DND-41 (cell line): ENCODE measurements at regions not wholly inside any gene's neighbourhood (a gene's known extent, or its start where the extent isn't known, plus 50 kb on each side); places are given as distances from the start of the nearest gene placed in this dataset.
"Not testable (repeated sequence)": the region's sequence is repeated elsewhere in the genome, so short reads cannot be mapped to it uniquely, and the experiment has no call there.

Experiments
- ATAC-seq: fragments of 200-7000 bp; cut with Tn5 transposase; 3 replicates; pipeline ENCODE4 v1.9.1; 2021; ENCODE audit warnings: low read depth; ENCODE audit not compliant: insufficient read depth
- DNase-seq: peaks from one replicate; pipeline ENCODE4 v3.0.0-alpha.2; 2020
- H2AFZ ChIP-seq: 2 replicates; pipeline ENCODE4 v1.6.0; 2012; ENCODE audit warnings: low read depth, low read length
- H3K27ac ChIP-seq: 2 replicates; pipeline ENCODE4 v1.5.1; 2012; ENCODE audit warnings: low read length, inconsistent platforms
- H3K27me3 ChIP-seq: fragments of 200-600 bp; sonication (generic); 2 replicates; pipeline ENCODE4 v1.6.0; 2012; ENCODE audit warnings: low read length, mild to moderate bottlenecking, inconsistent platforms; ENCODE audit not compliant: insufficient read depth, poor library complexity
- H3K36me3 ChIP-seq: 2 replicates; pipeline ENCODE4 v1.5.1; 2012; ENCODE audit warnings: low read length, inconsistent platforms; ENCODE audit not compliant: insufficient read depth
- H3K4me1 ChIP-seq: 2 replicates; pipeline ENCODE4 v1.5.1; 2012; ENCODE audit warnings: mild to moderate bottlenecking, low read length; ENCODE audit not compliant: insufficient read depth
- H3K4me2 ChIP-seq: 2 replicates; pipeline ENCODE4 v1.6.0; 2012; ENCODE audit warnings: mild to moderate bottlenecking, moderate library complexity, low read length, inconsistent platforms; ENCODE audit not compliant: insufficient read depth
- H3K4me3 ChIP-seq, 2 experiments: fragments of 200-600 bp in 1 of 2; shearing (Covaris generic) in 1 of 2; 2 replicates each; pipeline ENCODE4 v1.5.1; 2012 to 2016; ENCODE audit warnings: inconsistent platforms in 2 of 2, low read length in 2 of 2, mild to moderate bottlenecking in 2 of 2, low read depth in 1 of 2, moderate library complexity in 1 of 2
- H3K79me2 ChIP-seq: 2 replicates; pipeline ENCODE4 v1.6.0; 2012; ENCODE audit warnings: low read length, inconsistent platforms; ENCODE audit not compliant: insufficient read depth
- H3K9ac ChIP-seq: 2 replicates; pipeline ENCODE4 v1.6.0; 2012; ENCODE audit warnings: low read depth, mild to moderate bottlenecking, inconsistent platforms, low read length, moderate library complexity
- H3K9me3 ChIP-seq: 2 replicates; pipeline ENCODE4 v1.5.1; 2012; ENCODE audit warnings: low read length, moderate library complexity, mild to moderate bottlenecking, inconsistent platforms; ENCODE audit not compliant: insufficient read depth, severe bottlenecking
- H4K20me1 ChIP-seq: 2 replicates; pipeline ENCODE4 v1.6.0; 2012; ENCODE audit warnings: low read length; ENCODE audit not compliant: insufficient read depth
- CTCF ChIP-seq: IDR thresholded peaks from 2 replicates; pipeline ENCODE4 v1.5.1; 2012; ENCODE audit warnings: borderline replicate concordance, low read length, moderate library complexity, mild to moderate bottlenecking; ENCODE audit not compliant: poor library complexity, severe bottlenecking; ENCODE audit errors: extremely low read depth
- EZH2 ChIP-seq: IDR thresholded peaks from 3 replicates; pipeline ENCODE4 v1.6.1; 2012; ENCODE audit warnings: borderline replicate concordance, low read depth, mild to moderate bottlenecking, moderate library complexity, low read length, inconsistent platforms; ENCODE audit not compliant: severe bottlenecking

- no peaks in the 10 kb centered on the region for H4K20me1 ChIP-seq
- ATAC-seq, result no peak
- no peak overlapping the region for H3K4me2 ChIP-seq
- no peaks in the 10 kb centered on the region for H3K79me2 ChIP-seq
- H3K36me3 ChIP-seq, result no peaks in the 10 kb centered on the region
- no peak overlapping the region for H3K9ac ChIP-seq
- TF ChIP-seq EZH2 (no peak), CTCF (no peak)
- H3K9me3 ChIP-seq, result no peaks in the 10 kb centered on the region
- H3K27ac ChIP-seq, result no peak overlapping the region
- no peak overlapping the region for H3K4me3 ChIP-seq
- no peaks in the 10 kb centered on the region for H3K27me3 ChIP-seq
- no peak overlapping the region for H2AFZ ChIP-seq
- DNase-seq, result no peak
- H3K4me1 ChIP-seq, result no peaks in the 10 kb centered on the region
These were observed 738.0 kb downstream of the EPHA7 start for GRCh38 chr6:92681401-92681800.

GRCh38 chr6:92671462-92671861 is 747.9 kb downstream of the EPHA7 start:
- DNase-seq, H2AFZ ChIP-seq, H3K9me3 ChIP-seq, H3K79me2 ChIP-seq, ATAC-seq, H3K4me3 ChIP-seq, H3K9ac ChIP-seq, H3K36me3 ChIP-seq, H3K4me2 ChIP-seq, H3K4me1 ChIP-seq, H3K27me3 ChIP-seq, H3K27ac ChIP-seq, H4K20me1 ChIP-seq: not testable (repeated sequence)

GRCh38 chr6:92667843-92668242 is 751.5 kb downstream of the EPHA7 start:
- Histone ChIP-seq H3K27me3 (no peaks in the 10 kb centered on the region), H4K20me1 (no peaks in the 10 kb centered on the region), H3K36me3 (no peaks in the 10 kb centered on the region), H3K9ac (no peak overlapping the region), H3K4me3 (no peak overlapping the region), H3K4me1 (no peaks in the 10 kb centered on the region), H3K27ac (no peak overlapping the region), H3K4me2 (no peak overlapping the region), H3K9me3 (no peaks in the 10 kb centered on the region), H2AFZ (no peak overlapping the region), H3K79me2 (no peaks in the 10 kb centered on the region)
- TF ChIP-seq EZH2 (no peak), CTCF (no peak)
- DNase-seq (no peak), ATAC-seq (no peak)

GRCh38 chr6:92648364-92649086 is 770.8 kb downstream of the EPHA7 start:
- Histone ChIP-seq H3K79me2 (no peaks in the 10 kb centered on the region), H3K27ac (no peak overlapping the region), H3K9ac (no peak overlapping the region), H3K27me3 (no peaks in the 10 kb centered on the region), H3K4me3 (no peak overlapping the region), H4K20me1 (no peaks in the 10 kb centered on the region), H3K4me1 (no peaks in the 10 kb centered on the region), H3K4me2 (no peak overlapping the region), H3K36me3 (no peaks in the 10 kb centered on the region), H2AFZ (no peak overlapping the region), H3K9me3 (no peaks in the 10 kb centered on the region)
- DNase-seq (no peak), ATAC-seq (no peak)
- TF ChIP-seq EZH2 (no peak), CTCF (no peak)
